SK-N-SH (cell line): ENCODE measurements at regions not wholly inside any gene's neighbourhood (a gene's known extent, or its start where the extent isn't known, plus 50 kb on each side); places are given as distances from the start of the nearest gene placed in this dataset.
"Not testable (repeated sequence)": the region's sequence is repeated elsewhere in the genome, so short reads cannot be mapped to it uniquely, and the experiment has no call there.

Source experiments
- CTCF ChIA-PET: fragments of 300-600, 350-600 bp; formaldehyde crosslinking; extraction: SDS; loops from one replicate; lab custom pipeline; 2021; lab: Yijun Ruan, JAX
- POLR2A ChIA-PET: fragments of 350-600 bp; sonication (Branson Sonifier 250); formaldehyde crosslinking; extraction: SDS; loops from one replicate; lab custom pipeline; 2020; ENCODE audit warnings: antibody characterized with exemption, inconsistent platforms; lab: Yijun Ruan, JAX
- DNase-seq: peaks from one replicate; pipeline ENCODE4 v3.0.0; 2012
- H2AFZ ChIP-seq: fragments of 200-600 bp; sonication (generic); 2 replicates; pipeline ENCODE4 v1.8.1; 2016; ENCODE audit warnings: antibody characterized with exemption, mild to moderate bottlenecking, low read depth
- H3F3A ChIP-seq: fragments of 200-600 bp; sonication (generic); replicated peaks from 2 replicates; pipeline ENCODE3; 2016; ENCODE audit warnings: antibody characterized with exemption, mild to moderate bottlenecking; ENCODE audit not compliant: insufficient read depth
- H3K27ac ChIP-seq, 2 experiments: fragments of 200-500 bp in 1 of 2; fragments of 200-600 bp in 1 of 2; sonication (Bioruptor generic) in 1 of 2; sonication (generic), shearing (Covaris generic) in 1 of 2; 2 replicates each; pipeline versions ENCODE4 v1.5.1 to v1.6.1; 2014 to 2016; ENCODE audit warnings: low read depth in 2 of 2, inconsistent platforms in 1 of 2, low read length in 1 of 2, mild to moderate bottlenecking in 1 of 2, mixed read lengths in 1 of 2
- H3K27me3 ChIP-seq: fragments of 200-600 bp; sonication (generic), shearing (Covaris generic); 2 replicates; pipeline ENCODE4 v1.6.1; 2016; ENCODE audit warnings: mixed run types; ENCODE audit not compliant: insufficient read depth
- H3K36me3 ChIP-seq, 2 experiments: fragments of 200-500 bp in 1 of 2; fragments of 200-600 bp in 1 of 2; sonication (Bioruptor generic) in 1 of 2; sonication (generic) in 1 of 2; replicated peaks in 1 of 2; 2 replicates each; pipeline versions ENCODE3 to v1.5.1; 2014 to 2016; ENCODE audit warnings: low read length in 1 of 2, mild to moderate bottlenecking in 1 of 2; ENCODE audit not compliant: insufficient read depth in 2 of 2, control insufficient read depth in 1 of 2
- H3K4me1 ChIP-seq, 2 experiments: fragments of 200-500 bp in 1 of 2; fragments of 200-600 bp in 1 of 2; sonication (Bioruptor generic) in 1 of 2; sonication (generic), shearing (Covaris generic) in 1 of 2; 2 replicates each; pipeline versions ENCODE4 v1.5.1 to v1.6.1; 2014 to 2016; ENCODE audit warnings: low read depth in 1 of 2, low read length in 1 of 2, mixed run types in 1 of 2; ENCODE audit not compliant: insufficient read depth in 2 of 2, control insufficient read depth in 1 of 2
- H3K4me2 ChIP-seq: fragments of 200-600 bp; sonication (generic), shearing (Covaris generic); 2 replicates; pipeline ENCODE4 v1.6.1; 2017; ENCODE audit warnings: mixed run types
- H3K4me3 ChIP-seq, 2 experiments: fragments of 200-500 bp in 1 of 2; fragments of 200-600 bp in 1 of 2; sonication (Bioruptor generic) in 1 of 2; sonication (generic), shearing (Covaris generic) in 1 of 2; 2 replicates each; pipeline versions ENCODE4 v1.5.1 to v1.8.1; 2014 to 2016; ENCODE audit warnings: low read depth in 2 of 2, inconsistent platforms in 1 of 2, low read length in 1 of 2, mild to moderate bottlenecking in 1 of 2, mixed read lengths in 1 of 2, moderate library complexity in 1 of 2
- H3K79me2 ChIP-seq: fragments of 200-600 bp; sonication (generic); 2 replicates; pipeline ENCODE4 v1.8.1; 2017; ENCODE audit warnings: mild to moderate bottlenecking; ENCODE audit not compliant: insufficient read depth
- H3K9ac ChIP-seq: fragments of 200-600 bp; sonication (generic); 2 replicates; pipeline ENCODE4 v1.6.1; 2017; ENCODE audit warnings: mixed run types
- H3K9me2 ChIP-seq: fragments of 200-600 bp; sonication (generic); 2 replicates; pipeline ENCODE4 v1.6.1; 2017; ENCODE audit warnings: mixed run types
- H3K9me3 ChIP-seq: fragments of 200-600 bp; sonication (generic); 2 replicates; pipeline ENCODE4 v1.6.1; 2017; ENCODE audit warnings: mixed run types, mild to moderate bottlenecking, moderate library complexity
- H4K20me1 ChIP-seq: fragments of 200-600 bp; sonication (generic); 2 replicates; pipeline ENCODE4 v1.6.1; 2017; ENCODE audit warnings: mild to moderate bottlenecking, mixed run types; ENCODE audit not compliant: insufficient read depth
- CTCF ChIP-seq: fragments of 200-600 bp; sonication (generic); IDR thresholded peaks from 2 replicates; pipeline ENCODE4 v1.6.1; 2017; ENCODE audit warnings: antibody characterized with exemption, mild to moderate bottlenecking, moderate library complexity
- ELF1 ChIP-seq: IDR thresholded peaks from 2 replicates; pipeline ENCODE4 v1.4.0; 2012
- EP300 ChIP-seq, 2 experiments: IDR thresholded peaks; 2 replicates each; pipeline versions ENCODE4 v1.4.0 to v1.6.1; 2012; ENCODE audit warnings: borderline replicate concordance in 1 of 2, low read depth in 1 of 2, low read length in 1 of 2
- EZH2phosphoT487 ChIP-seq: fragments of 200-600 bp; sonication (generic); IDR thresholded peaks from 2 replicates; pipeline ENCODE4 v1.6.1; 2017; ENCODE audit warnings: low read depth, mixed run types, mild to moderate bottlenecking, antibody characterized with exemption, moderate library complexity, borderline replicate concordance
- FOXJ3 ChIP-seq: sonication (generic); formaldehyde crosslinking; IDR thresholded peaks from 2 replicates; pipeline ENCODE4 v1.5.1; 2020; ENCODE audit warnings: mild to moderate bottlenecking, missing genetic modification reagents
- FOXM1 ChIP-seq: IDR thresholded peaks from 2 replicates; pipeline ENCODE4 v1.4.0; 2012; ENCODE audit warnings: low read depth, mild to moderate bottlenecking
- GABPA ChIP-seq: IDR thresholded peaks from 2 replicates; pipeline ENCODE4 v1.4.0; 2012; ENCODE audit warnings: low read depth, mild to moderate bottlenecking
- GATA2 ChIP-seq: sonication (generic); formaldehyde crosslinking; IDR thresholded peaks from 2 replicates; pipeline ENCODE4 v1.5.0; 2020; ENCODE audit warnings: mild to moderate bottlenecking, missing genetic modification reagents
- IRF3 ChIP-seq: fragments of 150-350 bp; IDR thresholded peaks from 2 replicates; pipeline ENCODE4 v1.6.1; 2016; ENCODE audit warnings: mild to moderate bottlenecking, low read depth, low read length
- JUND ChIP-seq: IDR thresholded peaks from 2 replicates; pipeline ENCODE4 v1.4.0; 2012
- MAX ChIP-seq: IDR thresholded peaks from 2 replicates; pipeline ENCODE4 v1.4.0; 2012; ENCODE audit warnings: low read depth
- MXI1 ChIP-seq: IDR thresholded peaks from 2 replicates; pipeline ENCODE4 v1.6.1; 2012; ENCODE audit warnings: mild to moderate bottlenecking, low read depth, low read length, improper control_type of control experiment
- PBX3 ChIP-seq: IDR thresholded peaks from 2 replicates; pipeline ENCODE4; 2012
- RCOR1 ChIP-seq: fragments of 150-350 bp; IDR thresholded peaks from 2 replicates; pipeline ENCODE4 v1.6.1; 2017; ENCODE audit warnings: antibody characterized with exemption, low read length
- REST ChIP-seq: IDR thresholded peaks from 2 replicates; pipeline ENCODE4 v1.6.1; 2012; ENCODE audit warnings: mild to moderate bottlenecking, low read depth, low read length, moderate library complexity
- RFX5 ChIP-seq: IDR thresholded peaks from 2 replicates; pipeline ENCODE4 v1.6.1; 2012; ENCODE audit warnings: mild to moderate bottlenecking, improper control_type of control experiment, low read length
- SIN3A ChIP-seq: IDR thresholded peaks from 2 replicates; pipeline ENCODE4 v1.6.1; 2012; ENCODE audit warnings: low read depth, mild to moderate bottlenecking, low read length, moderate library complexity, borderline replicate concordance
- SMC3 ChIP-seq: IDR thresholded peaks from 2 replicates; pipeline ENCODE4 v1.6.1; 2012; ENCODE audit warnings: low read depth, low read length, improper control_type of control experiment
- TAF1 ChIP-seq: IDR thresholded peaks from 2 replicates; pipeline ENCODE4 v1.6.1; 2012; ENCODE audit warnings: low read depth, mild to moderate bottlenecking, low read length, moderate library complexity, borderline replicate concordance
- USF1 ChIP-seq: IDR thresholded peaks from 2 replicates; pipeline ENCODE4 v1.4.0; 2012; ENCODE audit warnings: low read depth, borderline replicate concordance
- WGBS: methylation state at CpG from one replicate; pipeline ENCODE4 v1.1.6; 2017; ENCODE audit warnings: low lambda C conversion rate; 5-methylcytosine and 5-hydroxymethylcytosine counted together

GRCh38 chr21:9780441-9780937 is 740.9 kb upstream of the TPTE start:
- H3K27ac ChIP-seq = no peak overlapping the region
- TF ChIP-seq CTCF (no peak), SMC3 (no peak), MXI1 (no peak), PBX3 (no peak), RFX5 (no peak), USF1 (no peak), GABPA (no peak), FOXJ3 (CRISPR knock-in tag) (no peak), IRF3 (no peak), SIN3A (no peak), MAX (no peak), FOXM1 (no peak), TAF1 (no peak), ELF1 (no peak), EZH2phosphoT487 (no peak), RCOR1 (no peak), EP300 (IDR thresholded peaks at IDR 0.05; ENCODE audit: borderline replicate concordance in 1 of 2, low read depth in 1 of 2, low read length in 1 of 2) (no peak), JUND (no peak), GATA2 (CRISPR knock-in tag) (no peak), REST (no peak)
- no peaks in the 10 kb centered on the region for H3K79me2 ChIP-seq
- no peak overlapping the region for H3K4me3 ChIP-seq
- ChIA-PET CTCF (no interaction called here), POLR2A (no interaction called here)
- WGBS = under 1% methylated on average over 3 of the region's 3 CpGs
- no peaks in the 10 kb centered on the region for H3K9me3 ChIP-seq
- no peak overlapping the region for H3K4me2 ChIP-seq
- peaks cover 28% of the 10 kb centered on the region for H3K27me3 ChIP-seq
- no peak overlapping the region for H3K9ac ChIP-seq
- H3K9me2 ChIP-seq = no peaks in the 10 kb centered on the region
- H3F3A ChIP-seq = no peaks in the 10 kb centered on the region
- H4K20me1 ChIP-seq = no peaks in the 10 kb centered on the region
- H3K4me1 ChIP-seq = no peaks in the 10 kb centered on the region
- H3K36me3 ChIP-seq = no peaks in the 10 kb centered on the region
- no peak overlapping the region for H2AFZ ChIP-seq
- no peak for DNase-seq

- H4K20me1 ChIP-seq, H3K27ac ChIP-seq, H3F3A ChIP-seq, DNase-seq, H2AFZ ChIP-seq, H3K9me3 ChIP-seq, H3K9ac ChIP-seq, H3K79me2 ChIP-seq, H3K4me3 ChIP-seq, H3K9me2 ChIP-seq, CTCF ChIA-PET, POLR2A ChIA-PET, H3K4me1 ChIP-seq, H3K36me3 ChIP-seq, H3K27me3 ChIP-seq, H3K4me2 ChIP-seq: not testable (repeated sequence)
- 0% methylated on average over 2 of the region's 2 CpGs for WGBS
Observed at GRCh38 chr21:9783587-9783986, 737.8 kb upstream of the TPTE start.
